Mesendoderm (in vitro differentiated cells): ENCODE measurements at regions not wholly inside any gene's neighbourhood (a gene's known extent, or its start where the extent isn't known, plus 50 kb on each side); places are given as distances from the start of the nearest gene placed in this dataset.

Source experiments
- DNase-seq: peaks from one replicate; pipeline ENCODE4 v3.0.0; 2013
- H2AK5ac ChIP-seq: 2 replicates; pipeline ENCODE4 v1.6.1; 2013; ENCODE audit warnings: low read length, inconsistent platforms
- H2BK120ac ChIP-seq: 2 replicates; pipeline ENCODE4 v1.6.1; 2013; ENCODE audit warnings: low read depth, mild to moderate bottlenecking, low read length, moderate library complexity, mixed read lengths
- H2BK15ac ChIP-seq: replicated peaks from 2 replicates; pipeline ENCODE4 v1.6.1; 2013; ENCODE audit warnings: low read depth, mild to moderate bottlenecking, moderate library complexity
- H2BK5ac ChIP-seq: 2 replicates; pipeline ENCODE4 v1.6.1; 2013; ENCODE audit warnings: low read length, inconsistent platforms
- H3K18ac ChIP-seq: 2 replicates; pipeline ENCODE4 v1.6.1; 2013; ENCODE audit warnings: mild to moderate bottlenecking, low read length, mixed read lengths
- H3K23ac ChIP-seq: one replicate; pipeline ENCODE4 v1.6.1; 2013; ENCODE audit warnings: low read length
- H3K27ac ChIP-seq: 2 replicates; pipeline ENCODE4 v1.5.1; 2013; ENCODE audit warnings: low read depth, mild to moderate bottlenecking, inconsistent platforms, low read length, moderate library complexity
- H3K27me3 ChIP-seq: 2 replicates; pipeline ENCODE4 v1.6.1; 2013; ENCODE audit warnings: low read length, control low read depth, mild to moderate bottlenecking, inconsistent platforms; ENCODE audit not compliant: insufficient read depth, poor library complexity
- H3K36me3 ChIP-seq: 2 replicates; pipeline ENCODE4 v1.6.1; 2013; ENCODE audit warnings: low read length, inconsistent platforms; ENCODE audit not compliant: control insufficient read depth, insufficient read depth
- H3K4ac ChIP-seq: one replicate; pipeline ENCODE4 v1.6.1; 2013; ENCODE audit warnings: low read depth, mild to moderate bottlenecking, low read length, moderate library complexity
- H3K4me1 ChIP-seq: 2 replicates; pipeline ENCODE4 v1.6.1; 2013; ENCODE audit warnings: low read depth, low read length, inconsistent platforms; ENCODE audit not compliant: control insufficient read depth
- H3K4me2 ChIP-seq: 2 replicates; pipeline ENCODE4 v1.6.1; 2013; ENCODE audit warnings: low read length
- H3K4me3 ChIP-seq: 2 replicates; pipeline ENCODE4 v1.5.1; 2013; ENCODE audit warnings: mild to moderate bottlenecking, low read length
- H3K56ac ChIP-seq: one replicate; pipeline ENCODE4 v1.6.1; 2013; ENCODE audit warnings: low read length
- H3K79me1 ChIP-seq: 2 replicates; pipeline ENCODE4 v1.6.1; 2013; ENCODE audit warnings: low read length, inconsistent platforms
- H3K79me2 ChIP-seq: 2 replicates; pipeline ENCODE4 v1.6.1; 2013; ENCODE audit warnings: mild to moderate bottlenecking, low read length; ENCODE audit not compliant: control insufficient read depth, insufficient read depth
- H3K9ac ChIP-seq: 2 replicates; pipeline ENCODE4 v1.6.1; 2013; ENCODE audit warnings: low read length, inconsistent platforms
- H4K5ac ChIP-seq: one replicate; pipeline ENCODE4 v1.6.1; 2013; ENCODE audit warnings: low read length
- H4K8ac ChIP-seq: one replicate; pipeline ENCODE4 v1.6.1; 2013; ENCODE audit warnings: low read depth, mild to moderate bottlenecking, control low read depth, low read length, moderate library complexity
- WGBS: extraction: QIAGEN DNeasy Blood & Tissue Kit; methylation state at CpG from one replicate; pipeline ENCODE4 v1.1.7; 2013; ENCODE audit warnings: low lambda C conversion rate, missing lambda C conversion rate; ENCODE audit not compliant: insufficient coverage; ENCODE audit errors: extremely low coverage; 5-methylcytosine and 5-hydroxymethylcytosine counted together

- Histone ChIP-seq H2AK5ac (no peak overlapping the region), H3K27ac (no peak overlapping the region), H3K4ac (no peak overlapping the region), H2BK120ac (no peak overlapping the region), H3K23ac (no peak overlapping the region), H2BK15ac (no peak overlapping the region), H4K5ac (no peak overlapping the region), H4K8ac (no peak overlapping the region), H3K79me1 (no peaks in the 10 kb centered on the region), H3K79me2 (no peaks in the 10 kb centered on the region), H3K18ac (no peak overlapping the region), H3K36me3 (no peaks in the 10 kb centered on the region), H3K56ac (no peak overlapping the region), H3K4me1 (no peaks in the 10 kb centered on the region), H2BK5ac (no peak overlapping the region), H3K27me3 (no peaks in the 10 kb centered on the region), H3K4me2 (no peak overlapping the region), H3K4me3 (no peak overlapping the region), H3K9ac (no peak overlapping the region)
- WGBS, result no CpG with 5 or more reads among the region's 1 CpG
- no peak for DNase-seq
Observed at GRCh38 chr12:5374713-5375112, 57.2 kb upstream of the NTF3 start.

DNA sequence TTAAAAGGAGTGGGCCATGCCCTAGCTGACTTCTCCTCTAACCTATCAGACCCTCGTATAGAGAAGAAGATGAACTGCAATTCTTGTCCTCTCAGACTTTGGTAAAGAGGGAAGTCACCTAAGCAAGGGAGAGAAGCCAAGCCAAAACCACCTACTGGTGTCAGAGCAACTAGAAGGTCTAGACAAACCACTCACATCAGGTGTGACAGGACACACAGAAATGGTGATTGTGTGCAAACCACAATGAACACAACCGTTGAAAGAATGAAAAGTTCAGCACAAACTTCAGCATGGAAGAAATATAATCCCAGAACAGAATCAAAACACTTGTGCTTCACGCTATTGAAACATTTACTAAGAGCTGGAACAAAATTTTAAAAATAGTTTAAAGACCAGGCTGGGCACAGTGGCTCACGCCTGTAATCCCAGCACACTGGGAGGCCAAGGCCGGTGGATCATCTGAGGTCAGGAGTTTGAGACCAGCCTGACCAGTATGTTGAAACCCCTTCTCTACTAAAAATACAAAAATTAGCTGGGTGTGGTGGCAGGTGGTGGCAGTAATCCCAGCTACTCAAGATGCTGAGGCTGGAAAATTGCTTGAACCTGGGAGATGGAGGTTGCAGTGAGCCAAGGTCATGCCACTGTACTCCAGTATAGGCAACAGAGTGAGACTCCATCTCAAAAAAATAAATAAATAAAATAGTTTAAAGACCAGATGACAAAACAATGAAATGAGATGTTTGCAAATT, 56.2 kb upstream of the NTF3 start:
- Histone ChIP-seq H3K27me3 (no peaks in the 10 kb centered on the region), H2BK15ac (no peak overlapping the region), H3K56ac (no peak overlapping the region), H2AK5ac (no peak overlapping the region), H3K23ac (no peak overlapping the region), H3K36me3 (no peaks in the 10 kb centered on the region), H3K9ac (no peak overlapping the region), H3K79me1 (no peaks in the 10 kb centered on the region), H3K27ac (no peak overlapping the region), H3K4me2 (no peak overlapping the region), H2BK120ac (no peak overlapping the region), H4K8ac (no peak overlapping the region), H3K4ac (no peak overlapping the region), H4K5ac (no peak overlapping the region), H3K4me1 (no peaks in the 10 kb centered on the region), H2BK5ac (no peak overlapping the region), H3K79me2 (no peaks in the 10 kb centered on the region), H3K18ac (no peak overlapping the region), H3K4me3 (no peak overlapping the region)
- no CpG with 5 or more reads among the region's 5 CpGs for WGBS
- no peak for DNase-seq

DNA sequence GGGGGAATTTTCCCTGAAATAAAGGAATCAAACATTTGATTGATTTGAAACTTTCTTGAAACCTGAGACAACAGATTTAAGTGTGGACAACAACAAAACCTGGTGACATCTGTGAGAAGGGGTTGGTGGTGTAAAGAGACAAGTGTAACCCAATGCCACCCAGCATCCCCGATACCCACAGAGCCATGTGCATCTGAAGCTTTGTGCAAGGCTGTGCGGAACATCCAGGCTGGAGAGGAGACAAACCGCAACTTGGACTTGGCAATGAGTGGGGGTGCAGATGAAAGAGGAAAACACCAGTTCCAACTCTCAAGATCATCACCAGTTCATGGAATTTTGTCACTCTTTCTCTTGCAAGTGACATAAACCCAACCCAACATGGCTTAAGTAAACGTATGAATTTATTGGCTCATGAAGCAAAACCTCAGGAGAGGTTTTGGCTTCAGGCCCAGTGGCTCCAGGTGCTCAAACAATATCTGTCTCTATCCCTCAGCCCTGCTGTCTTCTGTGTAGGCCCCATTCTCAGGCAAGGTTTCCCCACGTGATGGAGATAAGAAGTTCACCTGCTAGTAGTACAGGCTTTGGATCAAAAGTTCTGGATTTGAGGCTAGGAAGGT, 55.2 kb upstream of the NTF3 start:
- Histone ChIP-seq H2BK5ac (no peak overlapping the region), H3K4me3 (no peak overlapping the region), H3K27ac (no peak overlapping the region), H2BK15ac (no peak overlapping the region), H3K18ac (no peak overlapping the region), H3K36me3 (no peaks in the 10 kb centered on the region), H3K79me1 (no peaks in the 10 kb centered on the region), H3K27me3 (no peaks in the 10 kb centered on the region), H3K56ac (no peak overlapping the region), H4K8ac (no peak overlapping the region), H3K4me2 (no peak overlapping the region), H3K23ac (no peak overlapping the region), H4K5ac (no peak overlapping the region), H3K4me1 (no peaks in the 10 kb centered on the region), H3K79me2 (no peaks in the 10 kb centered on the region), H3K4ac (no peak overlapping the region), H3K9ac (no peak overlapping the region), H2AK5ac (no peak overlapping the region), H2BK120ac (no peak overlapping the region)
- WGBS, result no CpG with 5 or more reads among the region's 5 CpGs
- DNase-seq, result no peak

GRCh38 chr12:5377997-5378592, 53.8 kb upstream of the NTF3 start:
- DNase-seq, result no peak
- Histone ChIP-seq H3K4me1 (no peaks in the 10 kb centered on the region), H2BK5ac (no peak overlapping the region), H3K4ac (no peak overlapping the region), H3K56ac (no peak overlapping the region), H3K4me3 (no peak overlapping the region), H3K27me3 (no peaks in the 10 kb centered on the region), H2AK5ac (no peak overlapping the region), H3K36me3 (no peaks in the 10 kb centered on the region), H3K79me2 (no peaks in the 10 kb centered on the region), H3K27ac (no peak overlapping the region), H3K4me2 (no peak overlapping the region), H4K5ac (no peak overlapping the region), H3K9ac (no peak overlapping the region), H4K8ac (no peak overlapping the region), H2BK120ac (no peak overlapping the region), H2BK15ac (no peak overlapping the region), H3K23ac (no peak overlapping the region), H3K18ac (no peak overlapping the region), H3K79me1 (no peaks in the 10 kb centered on the region)
- WGBS, result no CpG with 5 or more reads among the region's 12 CpGs

DNA sequence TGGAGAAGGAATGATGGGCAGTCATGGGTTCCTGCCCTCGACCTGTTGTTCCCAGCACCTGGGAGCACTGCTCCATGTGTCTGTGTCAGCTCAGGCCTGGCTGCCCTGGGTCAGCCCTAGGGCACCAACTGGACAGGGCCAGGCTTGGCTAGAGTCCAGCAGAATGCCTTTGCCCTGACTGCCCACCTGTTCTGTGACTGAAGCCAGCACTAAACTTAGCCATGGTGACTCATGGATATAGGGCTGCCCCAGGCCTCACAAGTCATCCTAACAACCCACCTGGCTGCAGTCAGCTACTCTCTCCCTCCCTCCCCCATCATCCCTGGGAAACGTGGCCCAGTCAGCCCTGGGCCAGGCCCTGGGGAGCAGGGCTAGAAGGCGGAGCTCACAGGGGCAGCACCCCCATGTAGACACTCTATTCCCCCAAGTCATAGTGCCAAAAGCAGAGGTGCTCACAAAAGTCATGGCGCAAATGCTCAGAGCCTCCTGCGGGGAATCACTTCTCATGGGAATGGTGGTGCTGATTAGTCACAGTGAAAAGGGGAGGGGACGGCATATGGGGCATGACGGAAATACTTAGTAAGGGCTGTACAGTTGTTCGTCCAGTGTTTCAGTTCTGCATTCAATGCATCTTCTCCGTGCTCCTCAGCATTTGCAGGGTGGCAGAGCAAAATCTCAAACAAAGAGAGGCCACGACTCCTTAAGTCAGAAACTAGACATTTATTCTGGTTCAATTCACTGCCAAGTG, 52.0 kb upstream of the NTF3 start:
- H3K4me3 ChIP-seq, result no peak overlapping the region
- no peak overlapping the region for H3K9ac ChIP-seq
- H3K27ac ChIP-seq, result no peak overlapping the region
- no peaks in the 10 kb centered on the region for H3K27me3 ChIP-seq
- H4K5ac ChIP-seq, result no peak overlapping the region
- no peaks in the 10 kb centered on the region for H3K79me1 ChIP-seq
- H4K8ac ChIP-seq, result no peak overlapping the region
- H3K4me2 ChIP-seq, result no peak overlapping the region
- WGBS, result no CpG with 5 or more reads among the region's 10 CpGs
- H3K56ac ChIP-seq, result no peak overlapping the region
- H2BK5ac ChIP-seq, result no peak overlapping the region
- no peaks in the 10 kb centered on the region for H3K4me1 ChIP-seq
- H3K36me3 ChIP-seq, result no peaks in the 10 kb centered on the region
- no peak overlapping the region for H3K18ac ChIP-seq
- no peak for DNase-seq
- no peak overlapping the region for H2AK5ac ChIP-seq
- no peak overlapping the region for H3K23ac ChIP-seq
- H3K79me2 ChIP-seq, result no peaks in the 10 kb centered on the region
- no peak overlapping the region for H3K4ac ChIP-seq
- no peak overlapping the region for H2BK120ac ChIP-seq
- no peak overlapping the region for H2BK15ac ChIP-seq
